AG20443 (cell line): ENCODE measurements at regions not wholly inside any gene's neighbourhood (a gene's known extent, or its start where the extent isn't known, plus 50 kb on each side); places are given as distances from the start of the nearest gene placed in this dataset.
A peak's percentile ranks its signal among the peaks of the same experiment; 100 is the strongest.
"Not testable (repeated sequence)": the region's sequence is repeated elsewhere in the genome, so short reads cannot be mapped to it uniquely, and the experiment has no call there.

Experiments
- DNase-seq: peaks from one replicate; pipeline ENCODE4 v3.0.0; 2012; ENCODE audit warnings: low spot score, mixed read lengths

DNA sequence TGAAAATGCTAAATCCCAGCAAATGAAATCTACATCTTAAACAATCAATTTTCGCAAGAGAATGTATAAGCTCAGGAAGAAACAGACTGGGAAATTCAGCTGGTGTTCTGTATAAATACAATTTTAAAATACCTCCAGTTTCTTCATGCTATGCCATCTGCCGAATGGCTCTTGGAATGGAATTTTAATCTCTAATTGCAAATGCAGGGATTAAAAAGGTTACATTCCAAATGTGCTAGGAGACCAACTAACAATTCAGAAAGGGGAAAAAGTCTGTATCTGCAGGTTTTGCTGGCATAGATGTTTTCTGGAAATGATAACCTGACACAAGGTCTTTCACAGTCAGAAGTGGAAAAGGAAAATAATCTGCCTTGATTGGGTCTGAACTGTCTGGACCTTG, 379.7 kb downstream of the MAT2B start:
- no peak for DNase-seq

GRCh38 chr5:163887854-163888253, 382.4 kb downstream of the MAT2B start:
- DNase-seq, result no peak

- no peak for DNase-seq
These were observed 382.9 kb downstream of the MAT2B start for GRCh38 chr5:163888366-163888765.

GRCh38 chr5:163889369-163889768, 383.9 kb downstream of the MAT2B start:
- DNase-seq, result peak; percentile 31

GRCh38 chr5:163890261-163890660, 384.8 kb downstream of the MAT2B start:
- no peak for DNase-seq

DNA sequence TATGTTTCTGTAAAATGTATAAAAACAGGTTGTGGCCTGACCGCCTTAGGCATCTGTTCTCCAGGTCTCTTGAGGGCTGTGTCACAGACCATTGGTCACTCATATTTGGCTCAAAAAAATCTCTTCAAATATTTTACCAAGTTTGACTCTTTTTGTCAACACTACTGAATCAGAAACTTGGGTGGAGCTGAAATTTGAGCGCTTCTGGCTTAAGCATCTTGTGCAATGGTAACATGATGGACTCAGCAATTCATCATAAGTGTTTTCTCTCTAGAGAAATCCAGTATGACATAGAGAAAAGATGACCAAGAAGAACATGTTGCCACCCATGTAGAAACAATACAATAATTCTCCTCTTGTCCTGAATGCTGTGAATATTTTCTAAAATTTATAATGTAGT, 387.9 kb downstream of the MAT2B start:
- DNase-seq, result no peak

GRCh38 chr5:163894645-163895044, 389.2 kb downstream of the MAT2B start:
- no peak for DNase-seq

- DNase-seq, result no peak
These were observed 393.5 kb downstream of the MAT2B start for GRCh38 chr5:163898873-163899272.

DNA sequence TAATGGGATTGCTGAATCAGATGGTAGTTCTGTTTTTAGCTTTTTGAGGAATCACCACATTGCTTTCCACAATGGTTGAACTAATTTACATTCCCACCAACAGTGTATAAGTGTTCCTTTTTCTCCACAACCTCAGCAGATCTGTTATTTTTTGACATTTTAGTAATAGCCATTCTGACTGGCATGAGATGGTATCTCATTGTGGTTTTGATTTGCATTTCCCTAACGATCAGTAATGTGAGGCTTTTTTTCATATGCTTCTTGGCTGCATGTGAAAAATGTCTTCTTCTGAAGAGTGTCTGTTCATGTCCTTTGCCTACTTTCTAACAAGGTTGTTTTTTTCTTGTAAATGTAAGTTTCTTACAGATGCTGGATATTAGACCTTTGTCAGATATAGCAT, 402.4 kb downstream of the MAT2B start:
- not testable (repeated sequence) for DNase-seq

DNA sequence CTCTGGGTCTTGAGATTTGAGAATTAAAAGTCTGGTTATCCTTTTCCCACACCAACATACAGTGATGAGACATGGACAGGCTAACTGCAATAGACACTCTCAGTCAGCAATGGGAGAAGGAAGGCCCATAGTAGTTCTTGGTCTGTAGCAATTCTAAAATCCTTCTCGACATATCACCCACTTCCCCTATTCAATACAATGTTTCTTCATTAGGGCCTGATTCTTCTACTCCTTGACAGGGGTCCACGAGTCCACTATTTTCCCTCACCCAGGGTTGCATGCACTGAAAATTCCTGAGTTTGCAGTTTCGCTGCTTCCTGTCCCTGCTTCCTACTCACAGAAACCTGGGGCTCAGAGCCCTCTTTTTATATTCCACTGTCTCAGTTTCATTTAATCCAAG, 402.8 kb downstream of the MAT2B start:
- DNase-seq, result no peak

DNA sequence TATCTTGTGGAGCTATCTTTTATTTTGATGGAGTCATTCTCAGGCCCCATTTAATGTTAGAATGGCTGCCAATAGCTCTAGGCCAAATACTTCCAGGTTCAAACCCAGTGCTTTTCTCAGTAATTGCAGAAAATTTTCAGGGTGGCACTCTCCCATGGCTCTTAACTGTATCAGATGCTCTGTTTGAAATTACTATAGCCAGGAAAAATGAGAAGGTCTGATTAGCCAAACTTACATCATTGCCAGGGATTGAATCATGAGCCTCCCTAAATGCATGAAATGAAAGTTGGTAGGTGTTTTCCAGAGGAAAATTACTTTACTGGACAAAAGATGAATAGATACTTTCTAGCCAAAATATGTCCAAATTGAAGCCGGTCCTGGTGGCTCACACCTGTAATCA, 404.8 kb downstream of the MAT2B start:
- no peak for DNase-seq

GRCh38 chr5:163912046-163912445, 406.6 kb downstream of the MAT2B start:
- no peak for DNase-seq

DNA sequence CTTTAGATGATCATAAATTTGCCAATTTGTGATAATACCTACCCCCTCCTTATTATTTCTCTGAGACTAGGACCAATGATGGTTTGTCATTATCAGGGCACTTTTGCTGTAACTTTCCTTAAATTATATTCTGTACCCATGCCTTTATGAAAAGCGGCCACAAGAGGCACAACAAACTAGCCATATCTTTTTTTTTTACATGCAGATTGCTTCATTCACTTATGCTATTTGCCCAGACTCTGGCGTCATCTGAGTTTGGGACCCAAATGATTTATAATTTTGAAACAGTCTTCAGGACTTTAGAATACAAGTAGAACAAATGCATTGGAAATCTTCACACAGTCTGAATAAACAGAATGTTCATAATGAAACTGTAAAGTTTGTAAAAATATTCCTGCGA, 408.1 kb downstream of the MAT2B start:
- DNase-seq, result peak; percentile 9

- no peak for DNase-seq
These were observed 409.5 kb downstream of the MAT2B start for GRCh38 chr5:163914910-163915309.

GRCh38 chr5:163915481-163915961, 410.1 kb downstream of the MAT2B start:
- no peak for DNase-seq

GRCh38 chr5:163916376-163916775, 411.0 kb downstream of the MAT2B start:
- DNase-seq, result no peak

DNA sequence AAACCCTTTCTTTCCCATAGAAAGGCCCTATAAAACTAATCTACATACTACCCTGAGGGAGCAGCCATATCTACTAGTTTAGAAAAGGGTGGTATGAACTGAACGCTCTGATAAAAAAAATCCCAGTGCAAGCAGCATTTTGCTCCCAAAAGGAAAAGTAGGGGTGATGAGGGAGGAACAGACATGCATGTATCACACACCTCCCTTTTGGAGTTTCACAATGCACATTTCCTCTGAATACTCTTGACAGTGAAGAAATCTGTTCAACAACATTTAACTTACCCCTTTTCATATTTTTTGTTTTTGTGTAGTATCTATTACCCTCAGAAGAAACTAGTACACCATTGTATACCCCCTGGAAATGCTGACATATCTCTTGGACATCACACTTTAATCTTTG, 411.4 kb downstream of the MAT2B start:
- DNase-seq, result no peak

DNA sequence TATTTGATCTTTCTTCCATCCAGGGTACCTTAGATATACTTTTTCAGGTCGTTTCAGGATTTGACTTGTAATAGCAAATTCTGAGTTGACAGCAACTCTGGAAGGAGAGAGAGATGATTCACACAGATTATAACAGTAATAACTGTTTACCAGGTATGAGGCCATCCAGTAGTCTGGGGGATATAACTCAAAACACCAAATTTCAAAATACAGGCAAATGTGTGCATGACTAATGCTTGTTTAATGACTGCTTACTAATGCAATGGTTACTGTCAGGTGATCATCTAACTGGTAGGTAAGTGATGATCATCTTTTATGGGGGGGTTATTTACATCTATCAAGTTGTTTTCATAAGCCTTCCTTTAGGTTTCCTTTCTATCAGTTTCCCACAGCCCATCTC, 412.3 kb downstream of the MAT2B start:
- no peak for DNase-seq

DNA sequence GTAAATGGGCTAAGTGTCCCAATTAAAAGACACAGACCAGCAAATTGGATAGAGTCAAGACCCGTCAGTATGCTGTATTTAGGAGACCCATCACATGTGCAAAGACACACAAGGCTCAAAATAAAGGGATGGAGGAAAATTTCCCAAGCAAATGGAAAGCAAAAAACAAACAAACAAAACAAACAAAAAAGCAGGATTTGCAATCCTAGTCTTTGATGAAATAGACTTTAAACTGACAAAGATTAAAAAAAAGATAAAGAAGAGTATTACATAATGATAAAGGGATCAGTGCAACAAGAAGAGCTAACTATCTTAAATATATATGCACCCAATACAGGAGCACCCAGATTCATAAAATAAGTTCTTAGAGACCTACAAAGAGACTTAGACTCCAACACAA, 429.6 kb downstream of the MAT2B start:
- DNase-seq, result not testable (repeated sequence)

- no peak for DNase-seq
These were observed 433.2 kb downstream of the MAT2B start for GRCh38 chr5:163938595-163938994.

DNA sequence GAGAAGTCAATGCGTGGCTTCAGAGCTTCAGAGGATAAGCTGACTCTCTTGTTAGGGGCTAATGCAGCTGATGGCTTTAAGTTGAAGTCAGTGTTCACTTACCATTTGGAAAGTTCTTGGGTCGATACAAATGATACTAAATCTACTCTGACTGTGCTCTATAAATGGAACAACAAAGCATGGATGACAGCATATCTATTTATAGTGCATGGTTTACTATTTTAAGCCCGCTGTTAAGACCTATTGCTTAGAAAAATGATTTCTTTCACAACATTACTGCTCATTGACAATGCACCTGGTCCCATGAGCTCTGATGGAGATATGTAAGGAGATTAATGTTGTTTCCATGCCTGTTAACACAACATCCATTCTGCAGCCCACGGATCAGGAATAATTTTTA, 435.7 kb downstream of the MAT2B start:
- DNase-seq, result no peak

GRCh38 chr5:163943546-163943945, 438.1 kb downstream of the MAT2B start:
- DNase-seq, result no peak

DNA sequence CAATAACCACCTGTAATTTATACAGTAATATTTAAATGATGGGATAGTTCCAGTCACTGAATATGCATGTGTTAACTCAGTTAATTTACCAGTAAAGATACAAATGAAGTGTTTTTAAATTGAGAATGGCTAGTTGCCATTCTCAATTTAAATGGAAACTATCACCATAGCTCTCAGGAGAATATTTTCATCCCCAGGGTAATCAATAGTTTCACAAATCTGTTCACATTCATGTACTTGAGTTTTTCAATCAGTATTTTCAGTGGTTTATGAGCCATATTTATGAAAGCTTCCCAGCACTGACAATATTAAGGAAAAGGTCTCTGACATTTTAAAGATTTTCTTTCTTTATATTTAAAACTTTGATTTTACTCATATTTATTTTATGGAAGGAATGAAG, 439.3 kb downstream of the MAT2B start:
- no peak for DNase-seq

GRCh38 chr5:163947848-163948666, 442.6 kb downstream of the MAT2B start:
- no peak for DNase-seq
